Mesothelial cell of epicardium (in vitro differentiated cells): ENCODE measurements at regions not wholly inside any gene's neighbourhood (a gene's known extent, or its start where the extent isn't known, plus 50 kb on each side); places are given as distances from the start of the nearest gene placed in this dataset.

Experiments used
- DNase-seq, 2 experiments: peaks; one replicate each; pipeline ENCODE4 v3.0.0; 2021; ENCODE audit warnings: low spot score in 2 of 2; ENCODE audit not compliant: unreplicated experiment in 2 of 2
- H3K27ac Mint-ChIP-seq: 2 replicates; pipeline ENCODE4 v1.8.0; 2021; ENCODE audit warnings: mixed read lengths
- H3K27me3 Mint-ChIP-seq: 2 replicates; pipeline ENCODE4 v1.8.0; 2021; ENCODE audit warnings: low read depth, mixed read lengths
- H3K36me3 Mint-ChIP-seq: 2 replicates; pipeline ENCODE4 v1.8.0; 2021; ENCODE audit warnings: mixed read lengths
- H3K4me1 Mint-ChIP-seq: 2 replicates; pipeline ENCODE4 v1.8.0; 2021; ENCODE audit warnings: mixed read lengths
- H3K4me3 Mint-ChIP-seq: 2 replicates; pipeline ENCODE4 v1.8.0; 2021; ENCODE audit warnings: mild to moderate bottlenecking, moderate library complexity, mixed read lengths
- H3K9me3 Mint-ChIP-seq: 2 replicates; pipeline ENCODE4 v1.8.0; 2021; ENCODE audit warnings: mixed read lengths
- TF ChIP-seq, protein P1 (sequence below): fragments of 200-600 bp; sonication (generic); IDR thresholded peaks from one replicate; pipeline ENCODE4 v1.5.0; 2021; ENCODE audit warnings: antibody characterized with exemption; ENCODE audit not compliant: unreplicated experiment

DNA sequence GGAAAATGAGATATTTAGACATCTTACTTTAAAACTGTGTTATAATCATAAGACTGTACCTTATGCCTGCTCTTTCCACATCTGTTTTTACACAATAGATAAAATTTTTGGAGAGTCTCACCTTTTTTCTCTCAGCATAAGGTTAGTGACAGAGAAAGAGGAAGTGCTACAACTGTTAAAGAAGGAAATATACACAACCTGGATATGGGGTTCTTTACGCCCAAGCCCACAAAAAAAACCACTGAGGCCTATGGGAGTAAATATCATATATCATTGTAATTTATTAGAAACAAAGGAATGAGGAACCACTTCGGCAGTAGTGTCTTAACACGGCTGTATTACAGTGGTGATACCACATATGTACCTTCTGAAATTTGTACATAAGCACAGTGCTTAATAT, 265.9 kb upstream of the GK2 start:
- no peak for DNase-seq
- Mint-ChIP-seq H3K4me1 (peaks cover 13% of the 10 kb centered on the region), H3K27me3 (no peaks in the 10 kb centered on the region), H3K27ac (no peak overlapping the region), H3K36me3 (peaks cover 17% of the 10 kb centered on the region), H3K4me3 (no peak overlapping the region), H3K9me3 (peaks cover 45% of the 10 kb centered on the region)
- TF ChIP-seq, protein P1, sequence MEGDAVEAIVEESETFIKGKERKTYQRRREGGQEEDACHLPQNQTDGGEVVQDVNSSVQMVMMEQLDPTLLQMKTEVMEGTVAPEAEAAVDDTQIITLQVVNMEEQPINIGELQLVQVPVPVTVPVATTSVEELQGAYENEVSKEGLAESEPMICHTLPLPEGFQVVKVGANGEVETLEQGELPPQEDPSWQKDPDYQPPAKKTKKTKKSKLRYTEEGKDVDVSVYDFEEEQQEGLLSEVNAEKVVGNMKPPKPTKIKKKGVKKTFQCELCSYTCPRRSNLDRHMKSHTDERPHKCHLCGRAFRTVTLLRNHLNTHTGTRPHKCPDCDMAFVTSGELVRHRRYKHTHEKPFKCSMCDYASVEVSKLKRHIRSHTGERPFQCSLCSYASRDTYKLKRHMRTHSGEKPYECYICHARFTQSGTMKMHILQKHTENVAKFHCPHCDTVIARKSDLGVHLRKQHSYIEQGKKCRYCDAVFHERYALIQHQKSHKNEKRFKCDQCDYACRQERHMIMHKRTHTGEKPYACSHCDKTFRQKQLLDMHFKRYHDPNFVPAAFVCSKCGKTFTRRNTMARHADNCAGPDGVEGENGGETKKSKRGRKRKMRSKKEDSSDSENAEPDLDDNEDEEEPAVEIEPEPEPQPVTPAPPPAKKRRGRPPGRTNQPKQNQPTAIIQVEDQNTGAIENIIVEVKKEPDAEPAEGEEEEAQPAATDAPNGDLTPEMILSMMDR: no peak

DNA sequence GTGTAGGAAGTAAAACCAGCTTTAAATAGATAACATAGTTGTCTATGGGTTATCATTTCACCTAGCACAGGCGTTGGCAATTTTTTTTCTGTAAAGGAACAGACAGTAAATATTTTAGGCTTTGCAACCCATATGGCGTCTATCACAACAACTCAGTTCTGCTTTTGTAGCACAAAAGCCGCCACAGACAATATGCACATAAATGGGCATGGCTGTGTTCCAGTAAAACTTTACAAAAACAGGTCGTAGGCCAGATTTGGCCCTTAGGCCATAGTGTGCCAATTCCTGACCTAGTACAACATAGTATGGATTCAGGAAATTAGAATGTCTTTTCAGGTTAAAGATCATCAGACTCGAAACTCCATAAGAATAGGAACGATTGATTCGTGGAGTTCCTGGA, 265.3 kb upstream of the GK2 start:
- no peak for DNase-seq
- peaks cover 8% of the 10 kb centered on the region for H3K4me1 Mint-ChIP-seq
- H3K27ac Mint-ChIP-seq: no peak overlapping the region
- H3K36me3 Mint-ChIP-seq: peaks cover 17% of the 10 kb centered on the region
- H3K4me3 Mint-ChIP-seq: no peak overlapping the region
- H3K27me3 Mint-ChIP-seq: no peaks in the 10 kb centered on the region
- TF ChIP-seq, protein P1: no peak
- peaks cover 50% of the 10 kb centered on the region for H3K9me3 Mint-ChIP-seq

DNA sequence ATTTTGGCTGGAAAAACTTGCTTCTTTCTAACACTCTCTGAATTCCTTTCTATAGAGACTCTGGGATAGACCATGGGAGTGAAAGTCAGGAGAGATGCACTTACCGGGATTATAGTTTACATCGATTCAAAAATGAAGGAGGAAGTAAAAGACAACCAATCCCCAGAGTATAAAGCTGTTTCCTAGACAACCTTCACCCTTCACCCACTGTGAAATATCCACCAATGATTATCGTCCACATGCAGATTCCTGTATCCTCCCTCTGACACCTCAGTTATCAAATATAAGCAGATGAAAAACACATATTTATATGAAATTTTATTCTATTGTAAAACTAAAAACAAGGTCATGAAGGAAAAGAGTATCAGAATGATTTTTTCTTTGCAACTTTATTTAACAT, 258.8 kb upstream of the GK2 start:
- Mint-ChIP-seq H3K4me1 (no peaks in the 10 kb centered on the region), H3K36me3 (peaks cover 10% of the 10 kb centered on the region), H3K27ac (no peak overlapping the region), H3K27me3 (no peaks in the 10 kb centered on the region), H3K9me3 (peaks cover 32% of the 10 kb centered on the region), H3K4me3 (no peak overlapping the region)
- TF ChIP-seq, protein P1: no peak
- DNase-seq: no peak

DNA sequence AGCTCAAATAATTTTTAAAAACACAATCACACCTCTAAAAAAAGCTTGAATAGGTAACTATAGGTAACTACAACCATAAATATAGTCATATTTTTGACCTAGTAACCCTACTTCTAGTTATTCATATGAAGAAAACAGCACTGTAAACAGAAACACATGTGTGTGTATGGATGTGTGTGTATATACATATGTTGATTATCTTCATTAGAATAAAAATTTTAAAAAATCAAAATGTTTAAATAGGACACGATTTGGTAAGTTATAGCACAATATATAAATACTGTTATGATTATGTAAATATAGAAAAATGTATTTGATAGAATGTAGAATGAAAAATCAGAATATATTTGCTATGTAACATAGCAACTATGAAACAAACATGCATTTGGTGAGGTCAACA, 258.1 kb upstream of the GK2 start:
- no peak for DNase-seq
- Mint-ChIP-seq H3K9me3 (peaks cover 29% of the 10 kb centered on the region), H3K36me3 (peaks cover 10% of the 10 kb centered on the region), H3K27ac (no peak overlapping the region), H3K4me3 (no peak overlapping the region), H3K4me1 (no peaks in the 10 kb centered on the region), H3K27me3 (no peaks in the 10 kb centered on the region)
- TF ChIP-seq, protein P1: no peak

DNA sequence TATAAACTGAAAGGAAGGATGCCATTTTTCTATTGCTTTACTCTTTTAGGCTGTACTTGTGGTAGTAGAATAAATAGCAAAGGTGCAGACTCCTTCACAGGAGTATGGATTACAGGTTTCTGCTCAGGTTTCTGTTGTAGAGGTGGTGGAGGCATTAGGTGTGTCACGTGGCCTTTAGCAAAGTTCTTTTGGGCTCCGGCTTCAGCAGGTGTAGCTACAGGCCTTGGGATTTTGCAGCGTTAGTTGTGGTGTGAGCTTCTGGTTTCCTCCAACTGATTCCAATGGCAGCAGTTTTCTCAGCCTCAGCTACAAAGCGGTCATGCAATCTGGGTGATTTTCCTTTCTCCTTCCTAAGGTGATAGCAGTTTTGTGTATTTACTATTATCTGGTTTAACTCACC, 255.8 kb upstream of the GK2 start:
- no peak for DNase-seq
- Mint-ChIP-seq H3K27ac (no peak overlapping the region), H3K9me3 (peaks cover 23% of the 10 kb centered on the region), H3K4me1 (no peaks in the 10 kb centered on the region), H3K36me3 (peaks cover 9% of the 10 kb centered on the region), H3K27me3 (no peaks in the 10 kb centered on the region), H3K4me3 (no peak overlapping the region)
- TF ChIP-seq, protein P1: no peak

DNA sequence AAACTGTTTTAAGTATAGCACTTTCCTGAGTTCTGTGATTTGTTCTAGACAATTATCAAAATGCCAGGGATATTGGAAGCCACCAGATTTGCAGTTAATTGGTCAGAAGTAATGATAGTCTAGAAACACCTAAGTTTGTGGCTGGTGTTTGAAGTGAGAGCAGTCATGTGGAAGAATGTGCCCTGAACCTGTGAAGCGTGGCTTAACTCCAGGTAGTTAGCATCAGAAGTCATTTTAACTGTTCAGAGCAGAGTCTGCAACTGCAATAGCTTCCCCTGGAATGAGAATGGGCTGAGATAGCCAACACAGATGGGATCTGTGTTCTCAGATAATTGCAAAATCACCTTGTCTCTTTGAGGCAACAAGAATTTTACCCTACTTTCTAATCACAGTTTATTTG, 255.1 kb upstream of the GK2 start:
- DNase-seq: no peak
- no peaks in the 10 kb centered on the region for H3K4me1 Mint-ChIP-seq
- TF ChIP-seq, protein P1: no peak
- H3K27me3 Mint-ChIP-seq: no peaks in the 10 kb centered on the region
- peaks cover 17% of the 10 kb centered on the region for H3K36me3 Mint-ChIP-seq
- H3K4me3 Mint-ChIP-seq: no peak overlapping the region
- H3K27ac Mint-ChIP-seq: no peak overlapping the region
- H3K9me3 Mint-ChIP-seq: peaks cover 25% of the 10 kb centered on the region
